Left cardiac atrium (tissue), 4 donors: ENCODE measurements at regions not wholly inside any gene's neighbourhood (a gene's known extent, or its start where the extent isn't known, plus 50 kb on each side); places are given as distances from the start of the nearest gene placed in this dataset.
"Not testable (repeated sequence)": the region's sequence is repeated elsewhere in the genome, so short reads cannot be mapped to it uniquely, and the experiment has no call there.

ENCODE experiments used
- ATAC-seq, 2 donors: fragments of 200-7000 bp; cut with Tn5 transposase; one replicate each; pipeline ENCODE4 v1.9.1; 2020; ENCODE audit warnings: mild to moderate bottlenecking in 2 of 2, moderate library complexity in 2 of 2
- DNase-seq: peaks from one replicate; pipeline ENCODE4 v3.0.0-alpha.2; 2020
- intact Hi-C, 2 donors: fragments of 100-400 bp; cut with DNase I; formaldehyde crosslinking; loops; one replicate each; pipeline versions ENCODE4 v1.14.1 to v1.15.1; 2022 to 2023
- donor health status: DM: no; HTN: yes; CAD: no.
- donor health status: DM: no; HTN: yes; CAD: no; lungs with severe emphysema.
- donor health status: DM: yes; HTN: yes; CAD: no.
- donor health status: Dilated cardiomyopathy.

- DNase-seq: no peak
- intact Hi-C loops: no loop called here
- ATAC-seq: no peak
These were observed 55.1 kb upstream of the F9 start for GRCh38 chrX:139475432-139475831.

GRCh38 chrX:139461945-139462344 lies 68.6 kb upstream of the F9 start:
- intact Hi-C loops, DNase-seq, ATAC-seq: not testable (repeated sequence)

GRCh38 chrX:139454743-139455142 lies 75.8 kb upstream of the F9 start:
- intact Hi-C loops: no loop called here
- DNase-seq: no peak
- ATAC-seq: no peak

- intact Hi-C loops: no loop called here
- ATAC-seq: no peak
- no peak for DNase-seq
These were observed 81.5 kb upstream of the F9 start for GRCh38 chrX:139448996-139449395.

- ATAC-seq (no peak), DNase-seq (no peak)
- intact Hi-C loops: no loop called here
These were observed 83.7 kb upstream of the F9 start for GRCh38 chrX:139446832-139447231.

- no peak for DNase-seq
- ATAC-seq: no peak
- intact Hi-C loops: no loop called here
These were observed 100.6 kb upstream of the F9 start for GRCh38 chrX:139429913-139430312.

- DNase-seq (no peak), ATAC-seq (no peak)
- intact Hi-C loops: no loop called here
These were observed 107.4 kb upstream of the F9 start for GRCh38 chrX:139423186-139423585.

GRCh38 chrX:139398258-139398657 lies 132.3 kb upstream of the F9 start:
- DNase-seq, intact Hi-C loops, ATAC-seq: not testable (repeated sequence)

- intact Hi-C loops: no loop called here
- ATAC-seq (no peak), DNase-seq (no peak)
These were observed 142.3 kb upstream of the F9 start for GRCh38 chrX:139388254-139388653.

GRCh38 chrX:139382529-139382928 lies 148.0 kb upstream of the F9 start:
- no peak for ATAC-seq
- intact Hi-C loops: no loop called here
- DNase-seq: no peak

- intact Hi-C loops, ATAC-seq, DNase-seq: not testable (repeated sequence)
These were observed 154.0 kb upstream of the F9 start for GRCh38 chrX:139376547-139376946.

GRCh38 chrX:139360356-139360755 lies 170.2 kb upstream of the F9 start:
- intact Hi-C loops: no loop called here
- ATAC-seq: no peak
- no peak for DNase-seq

GRCh38 chrX:139342594-139342991 lies 187.9 kb upstream of the F9 start:
- DNase-seq, ATAC-seq, intact Hi-C loops: not testable (repeated sequence)

- ATAC-seq, intact Hi-C loops, DNase-seq: not testable (repeated sequence)
These were observed 188.5 kb upstream of the F9 start for GRCh38 chrX:139341855-139342593.

GRCh38 chrX:139332441-139332840 lies 198.1 kb upstream of the F9 start:
- intact Hi-C loops: no loop called here
- ATAC-seq (no peak), DNase-seq (no peak)

GRCh38 chrX:139327355-139327754 lies 203.2 kb upstream of the F9 start:
- intact Hi-C loops: no loop called here
- ATAC-seq (no peak), DNase-seq (no peak)

- intact Hi-C loops: no loop called here
- DNase-seq: no peak
- no peak for ATAC-seq
These were observed 205.8 kb upstream of the F9 start for GRCh38 chrX:139324756-139325155.

GRCh38 chrX:139320661-139321354 lies 209.7 kb upstream of the F9 start:
- DNase-seq, ATAC-seq, intact Hi-C loops: not testable (repeated sequence)

- ATAC-seq, intact Hi-C loops, DNase-seq: not testable (repeated sequence)
These were observed 223.9 kb upstream of the F9 start for GRCh38 chrX:139306675-139307074.

GRCh38 chrX:139304471-139304870 lies 226.1 kb upstream of the F9 start:
- DNase-seq: no peak
- intact Hi-C loops: no loop called here
- no peak for ATAC-seq

- no peak for ATAC-seq
- DNase-seq: no peak
- intact Hi-C loops: no loop called here
These were observed 231.2 kb upstream of the F9 start for GRCh38 chrX:139299309-139299708.
